GM21529 (cell line): ENCODE measurements at regions not wholly inside any gene's neighbourhood (a gene's known extent, or its start where the extent isn't known, plus 50 kb on each side); places are given as distances from the start of the nearest gene placed in this dataset.
"Not testable (repeated sequence)": the region's sequence is repeated elsewhere in the genome, so short reads cannot be mapped to it uniquely, and the experiment has no call there.

ENCODE experiments used
- ATAC-seq: cut with Tn5 transposase; IDR thresholded peaks from one replicate; pipeline ENCODE4 v1.9.1; 2021; ENCODE audit not compliant: unreplicated experiment

GRCh38 chr4:74543983-74544382 is 99.0 kb downstream of the AREG start:
- no peak for ATAC-seq

- no peak for ATAC-seq
Observed at GRCh38 chr4:74544655-74545361, 99.9 kb downstream of the AREG start.

GRCh38 chr4:74545448-74545847 is 100.5 kb downstream of the AREG start:
- no peak for ATAC-seq

- no peak for ATAC-seq
Observed at GRCh38 chr4:74546057-74546456, 101.1 kb downstream of the AREG start.

GRCh38 chr4:74547042-74547441 is 102.1 kb downstream of the AREG start:
- no peak for ATAC-seq

- ATAC-seq, result no peak
Observed at GRCh38 chr4:74548561-74548960, 103.6 kb downstream of the AREG start.

GRCh38 chr4:74549936-74550335 is 105.0 kb downstream of the AREG start:
- no peak for ATAC-seq

- ATAC-seq, result no peak
Observed at GRCh38 chr4:74555231-74555630, 110.3 kb downstream of the AREG start.

GRCh38 chr4:74555843-74556242 is 110.9 kb downstream of the AREG start:
- no peak for ATAC-seq

GRCh38 chr4:74559853-74560252 is 114.9 kb downstream of the AREG start:
- ATAC-seq, result no peak

GRCh38 chr4:74567981-74568380 is 123.0 kb downstream of the AREG start:
- no peak for ATAC-seq

GRCh38 chr4:74570095-74570494 is 125.2 kb downstream of the AREG start:
- ATAC-seq, result no peak

- no peak for ATAC-seq
Observed at GRCh38 chr4:74578329-74578728, 133.4 kb downstream of the AREG start.

GRCh38 chr4:74578865-74579264 is 133.9 kb downstream of the AREG start:
- not testable (repeated sequence) for ATAC-seq

GRCh38 chr4:74583089-74583700 is 138.3 kb downstream of the AREG start:
- ATAC-seq, result no peak

- ATAC-seq, result no peak
Observed at GRCh38 chr4:74583757-74584156, 138.8 kb downstream of the AREG start.

GRCh38 chr4:74588350-74588749 is 143.4 kb downstream of the AREG start:
- no peak for ATAC-seq

- no peak for ATAC-seq
Observed at GRCh38 chr4:74590476-74590875, 145.5 kb downstream of the AREG start.

GRCh38 chr4:74598611-74599325 is 153.8 kb downstream of the AREG start:
- no peak for ATAC-seq

- ATAC-seq, result no peak
Observed at GRCh38 chr4:74603186-74603585, 158.2 kb downstream of the AREG start.

- ATAC-seq, result no peak
Observed at GRCh38 chr4:74608151-74608949, 163.4 kb downstream of the AREG start.
